ENCODE measurements at regions not wholly inside any gene's neighbourhood (a gene's known extent, or its start where the extent isn't known, plus 50 kb on each side); places are given as distances from the start of the nearest gene placed in this dataset.

- TF ChIP-seq POLR2A (IDR thresholded peaks at IDR 0.05): no peak
- TF ChIP-seq CTCF (IDR thresholded peaks at IDR 0.05): no peak
Measured at GRCh38 chr7:113292105-113292504, 173.8 kb upstream of the SMIM30 start.
